Neural progenitor cell (in vitro differentiated cells): ENCODE measurements at regions not wholly inside any gene's neighbourhood (a gene's known extent, or its start where the extent isn't known, plus 50 kb on each side); places are given as distances from the start of the nearest gene placed in this dataset.

Experiments used
- DNase-seq: peaks from one replicate; pipeline ENCODE4 v3.0.0-alpha.2; 2016; ENCODE audit warnings: low spot score
- H2AFZ ChIP-seq: fragments of 200-600 bp; sonication (generic); replicated peaks from 2 replicates; pipeline ENCODE4 v1.6.1; 2016; ENCODE audit warnings: antibody characterized with exemption
- H3F3A ChIP-seq: fragments of 200-600 bp; sonication (generic); 2 replicates; pipeline ENCODE4 v1.6.1; 2016; ENCODE audit warnings: antibody characterized with exemption, low read depth
- H3K27ac ChIP-seq: fragments of 200-600 bp; sonication (generic); 2 replicates; pipeline ENCODE4 v1.5.1; 2016; ENCODE audit warnings: mild to moderate bottlenecking
- H3K27me3 ChIP-seq: fragments of 200-600 bp; sonication (generic); 2 replicates; pipeline ENCODE4 v1.6.1; 2016; ENCODE audit warnings: mild to moderate bottlenecking, moderate library complexity
- H3K36me3 ChIP-seq: fragments of 200-600 bp; sonication (generic); 2 replicates; pipeline ENCODE4 v1.5.1; 2016
- H3K4me1 ChIP-seq: fragments of 200-600 bp; sonication (generic); 2 replicates; pipeline ENCODE4 v1.6.1; 2016; ENCODE audit warnings: mixed run types
- H3K4me2 ChIP-seq: fragments of 200-600 bp; sonication (generic); 2 replicates; pipeline ENCODE4 v1.6.1; 2016
- H3K4me3 ChIP-seq: fragments of 200-600 bp; sonication (generic); 2 replicates; pipeline ENCODE4 v1.5.1; 2016
- H3K79me2 ChIP-seq: fragments of 200-600 bp; sonication (generic); 2 replicates; pipeline ENCODE4 v1.6.1; 2016; ENCODE audit warnings: low read depth
- H3K9ac ChIP-seq: fragments of 200-600 bp; sonication (generic); 2 replicates; pipeline ENCODE4 v1.6.1; 2016
- H3K9me3 ChIP-seq: fragments of 200-600 bp; sonication (generic); 2 replicates; pipeline ENCODE4 v1.5.1; 2016; ENCODE audit warnings: low read depth
- H4K20me1 ChIP-seq: fragments of 200-600 bp; sonication (generic); 2 replicates; pipeline ENCODE4 v1.6.1; 2016; ENCODE audit warnings: low read depth
- H3K27ac Mint-ChIP-seq: 3 replicates; pipeline ENCODE4 v1.8.0; 2021; ENCODE audit warnings: mixed read lengths
- H3K27me3 Mint-ChIP-seq: 2 replicates; pipeline ENCODE4 v1.8.0; 2022; ENCODE audit warnings: low read depth, mild to moderate bottlenecking, inconsistent platforms, moderate library complexity, mixed read lengths; ENCODE audit not compliant: insufficient read depth
- H3K36me3 Mint-ChIP-seq: 3 replicates; pipeline ENCODE4 v1.8.0; 2021; ENCODE audit warnings: mixed read lengths
- H3K4me1 Mint-ChIP-seq: 3 replicates; pipeline ENCODE4 v1.8.0; 2021; ENCODE audit warnings: mixed read lengths
- H3K4me3 Mint-ChIP-seq: 3 replicates; pipeline ENCODE4 v1.8.0; 2021; ENCODE audit warnings: mild to moderate bottlenecking, moderate library complexity, mixed read lengths
- H3K9me3 Mint-ChIP-seq: 3 replicates; pipeline ENCODE4 v1.8.0; 2020; ENCODE audit warnings: mixed read lengths
- CTCF ChIP-seq: fragments of 200-600 bp; sonication (generic); IDR thresholded peaks from 2 replicates; pipeline ENCODE4 v1.5.1; 2017; ENCODE audit warnings: antibody characterized with exemption, mild to moderate bottlenecking
- EZH2 ChIP-seq: fragments of 200-600 bp; sonication (generic); IDR thresholded peaks from 2 replicates; pipeline ENCODE4 v1.6.1; 2017; ENCODE audit warnings: antibody characterized with exemption, mild to moderate bottlenecking, moderate library complexity
- EZH2phosphoT487 ChIP-seq: fragments of 200-600 bp; sonication (generic); IDR thresholded peaks from 2 replicates; pipeline ENCODE4 v1.6.1; 2017; ENCODE audit warnings: antibody characterized with exemption

- Mint-ChIP-seq H3K27me3 (no peaks in the 10 kb centered on the region), H3K36me3 (no peaks in the 10 kb centered on the region), H3K4me1 (no peaks in the 10 kb centered on the region), H3K9me3 (no peaks in the 10 kb centered on the region), H3K27ac (no peak overlapping the region), H3K4me3 (no peak overlapping the region)
- H4K20me1 ChIP-seq: no peaks in the 10 kb centered on the region
- no peak overlapping the region for H2AFZ ChIP-seq
- no peak overlapping the region for H3K4me3 ChIP-seq
- H3K79me2 ChIP-seq: no peaks in the 10 kb centered on the region
- H3K36me3 ChIP-seq: no peaks in the 10 kb centered on the region
- no peak overlapping the region for H3K9ac ChIP-seq
- H3K27ac ChIP-seq: no peak overlapping the region
- no peaks in the 10 kb centered on the region for H3K9me3 ChIP-seq
- DNase-seq: peak; percentile 65
- TF ChIP-seq EZH2 (no peak), EZH2phosphoT487 (no peak), CTCF (peak; percentile 78)
- H3K27me3 ChIP-seq: no peaks in the 10 kb centered on the region
- H3K4me2 ChIP-seq: no peak overlapping the region
- H3F3A ChIP-seq: no peaks in the 10 kb centered on the region
- no peaks in the 10 kb centered on the region for H3K4me1 ChIP-seq
Measured at GRCh38 chr2:52976143-52976949, 791.3 kb upstream of the CHAC2 start.

GRCh38 chr2:52974127-52974526 is 793.5 kb upstream of the CHAC2 start:
- Histone ChIP-seq H3K9ac (no peak overlapping the region), H3F3A (no peaks in the 10 kb centered on the region), H3K27me3 (no peaks in the 10 kb centered on the region), H3K27ac (no peak overlapping the region), H3K4me3 (no peak overlapping the region), H3K9me3 (no peaks in the 10 kb centered on the region), H3K4me2 (no peak overlapping the region), H3K36me3 (no peaks in the 10 kb centered on the region), H3K79me2 (no peaks in the 10 kb centered on the region), H3K4me1 (no peaks in the 10 kb centered on the region), H4K20me1 (no peaks in the 10 kb centered on the region), H2AFZ (no peak overlapping the region)
- no peaks in the 10 kb centered on the region for H3K9me3 Mint-ChIP-seq
- H3K27ac Mint-ChIP-seq: no peak overlapping the region
- H3K27me3 Mint-ChIP-seq: no peaks in the 10 kb centered on the region
- TF ChIP-seq EZH2phosphoT487 (no peak), CTCF (no peak), EZH2 (no peak)
- DNase-seq: no peak
- no peak overlapping the region for H3K4me3 Mint-ChIP-seq
- H3K36me3 Mint-ChIP-seq: no peaks in the 10 kb centered on the region
- H3K4me1 Mint-ChIP-seq: no peaks in the 10 kb centered on the region

- H3K9ac ChIP-seq: no peak overlapping the region
- no peaks in the 10 kb centered on the region for H4K20me1 ChIP-seq
- TF ChIP-seq EZH2phosphoT487 (no peak), CTCF (no peak), EZH2 (no peak)
- H3K9me3 ChIP-seq: no peaks in the 10 kb centered on the region
- H3K27me3 ChIP-seq: no peaks in the 10 kb centered on the region
- DNase-seq: no peak
- H3K9me3 Mint-ChIP-seq: no peaks in the 10 kb centered on the region
- no peak overlapping the region for H3K27ac ChIP-seq
- no peak overlapping the region for H3K4me2 ChIP-seq
- H3K27me3 Mint-ChIP-seq: peaks cover 2% of the 10 kb centered on the region
- no peak overlapping the region for H3K4me3 ChIP-seq
- no peak overlapping the region for H2AFZ ChIP-seq
- no peak overlapping the region for H3K27ac Mint-ChIP-seq
- H3K4me1 Mint-ChIP-seq: no peaks in the 10 kb centered on the region
- no peaks in the 10 kb centered on the region for H3F3A ChIP-seq
- no peaks in the 10 kb centered on the region for H3K36me3 Mint-ChIP-seq
- H3K79me2 ChIP-seq: no peaks in the 10 kb centered on the region
- H3K4me3 Mint-ChIP-seq: no peak overlapping the region
- no peaks in the 10 kb centered on the region for H3K36me3 ChIP-seq
- H3K4me1 ChIP-seq: no peaks in the 10 kb centered on the region
Measured at GRCh38 chr2:52970642-52971041, 797.0 kb upstream of the CHAC2 start.
